D341Med (cell line): ENCODE measurements at regions not wholly inside any gene's neighbourhood (a gene's known extent, or its start where the extent isn't known, plus 50 kb on each side); places are given as distances from the start of the nearest gene placed in this dataset.

ENCODE experiments used
- DNase-seq: peaks from one replicate; pipeline ENCODE4 v3.0.0; 2012; ENCODE audit warnings: low spot score

- no peak for DNase-seq
These were observed 304.1 kb downstream of the MCTP2 start for GRCh38 chr15:94535298-94536048.

- DNase-seq, result no peak
These were observed 305.2 kb downstream of the MCTP2 start for GRCh38 chr15:94536549-94536948.

GRCh38 chr15:94538280-94538679, 306.9 kb downstream of the MCTP2 start:
- no peak for DNase-seq

DNA sequence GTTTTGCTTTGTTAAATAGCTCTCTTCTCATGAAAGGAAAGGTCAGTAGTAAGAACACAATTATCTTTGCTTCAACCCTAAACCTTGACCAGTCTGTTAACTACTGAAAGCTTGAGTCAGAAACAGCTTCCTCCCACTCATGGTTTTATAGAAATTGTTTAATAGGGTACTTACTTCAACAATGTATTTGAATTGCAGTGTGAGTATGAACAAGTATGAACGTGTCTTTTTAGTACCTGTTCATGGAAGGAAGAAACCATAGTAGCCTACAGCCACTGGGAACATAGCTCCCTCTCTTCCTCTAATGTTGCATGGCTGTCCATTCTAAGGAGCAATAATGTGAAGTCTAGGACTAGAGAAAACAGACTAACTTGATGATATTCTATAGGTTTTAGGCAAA, 311.0 kb downstream of the MCTP2 start:
- DNase-seq, result no peak

GRCh38 chr15:94546808-94547207, 315.4 kb downstream of the MCTP2 start:
- no peak for DNase-seq

DNA sequence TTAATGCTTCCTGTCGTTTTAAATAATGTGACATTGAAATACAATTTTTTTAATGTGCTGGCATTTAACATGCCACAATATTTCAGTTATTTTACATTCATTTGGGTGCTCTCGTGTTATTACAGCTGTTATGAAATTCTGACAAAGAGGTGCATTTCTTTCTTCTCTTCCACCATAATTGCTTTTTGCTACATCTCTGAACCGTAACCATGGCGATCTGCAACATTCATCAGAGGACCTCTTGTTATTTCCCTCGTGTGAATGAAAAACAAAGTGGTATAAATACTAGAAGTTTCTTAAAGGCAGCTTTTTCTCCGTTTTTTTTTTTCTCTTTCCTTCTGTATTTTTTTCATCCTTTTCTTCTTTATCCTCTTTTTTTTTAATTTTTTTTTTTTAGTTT, 316.4 kb downstream of the MCTP2 start:
- no peak for DNase-seq

DNA sequence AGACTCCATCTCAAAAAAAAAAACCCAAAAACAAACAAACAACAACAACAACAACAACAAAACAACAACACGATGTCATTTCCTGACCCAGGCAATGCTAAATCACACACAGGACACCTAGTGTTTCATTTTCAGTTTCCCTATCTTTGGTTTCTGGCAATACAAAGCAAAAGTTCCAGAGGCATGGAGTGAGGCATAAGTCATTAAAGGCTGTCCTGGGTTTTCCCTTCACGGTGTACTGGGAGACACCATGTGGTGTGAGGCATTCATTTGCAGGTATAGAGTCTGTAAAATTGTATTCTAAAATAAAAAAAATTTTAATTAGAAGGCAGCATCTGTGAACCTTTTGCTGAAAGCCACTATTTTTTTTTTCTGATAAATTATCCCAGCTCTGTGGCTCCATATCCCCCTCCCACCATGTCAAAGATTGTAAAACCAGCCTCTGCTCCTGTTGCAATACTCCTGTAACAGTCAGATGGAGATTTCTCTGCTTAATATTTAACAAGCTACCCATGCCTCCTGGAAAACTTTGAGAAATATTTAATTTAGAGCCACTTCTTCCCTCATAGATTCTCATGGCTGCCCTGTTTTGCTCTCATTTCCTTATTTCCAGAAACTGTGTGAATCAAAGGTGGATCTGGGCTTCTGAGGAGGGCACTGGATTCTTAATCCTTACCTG, 324.6 kb downstream of the MCTP2 start:
- no peak for DNase-seq

GRCh38 chr15:94561036-94561689, 329.8 kb downstream of the MCTP2 start:
- DNase-seq, result no peak

DNA sequence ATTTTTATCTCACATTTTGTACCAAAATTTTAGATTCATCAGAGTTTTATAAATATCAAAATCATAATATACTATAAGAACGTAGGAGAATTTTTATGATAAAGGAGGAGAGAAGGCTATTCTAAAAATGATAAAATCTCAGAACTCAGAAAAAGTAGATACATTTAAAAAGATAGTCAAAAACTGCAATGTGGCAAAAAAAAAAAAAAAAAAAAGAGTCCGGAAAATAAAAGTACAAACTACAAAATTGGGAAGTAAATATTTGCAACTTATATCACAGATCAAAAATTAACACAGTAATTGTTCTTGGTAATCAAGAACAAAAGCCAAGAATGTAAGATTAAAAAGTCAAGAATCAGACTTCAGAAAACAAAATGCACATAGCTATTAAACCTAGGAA, 332.1 kb downstream of the MCTP2 start:
- no peak for DNase-seq

DNA sequence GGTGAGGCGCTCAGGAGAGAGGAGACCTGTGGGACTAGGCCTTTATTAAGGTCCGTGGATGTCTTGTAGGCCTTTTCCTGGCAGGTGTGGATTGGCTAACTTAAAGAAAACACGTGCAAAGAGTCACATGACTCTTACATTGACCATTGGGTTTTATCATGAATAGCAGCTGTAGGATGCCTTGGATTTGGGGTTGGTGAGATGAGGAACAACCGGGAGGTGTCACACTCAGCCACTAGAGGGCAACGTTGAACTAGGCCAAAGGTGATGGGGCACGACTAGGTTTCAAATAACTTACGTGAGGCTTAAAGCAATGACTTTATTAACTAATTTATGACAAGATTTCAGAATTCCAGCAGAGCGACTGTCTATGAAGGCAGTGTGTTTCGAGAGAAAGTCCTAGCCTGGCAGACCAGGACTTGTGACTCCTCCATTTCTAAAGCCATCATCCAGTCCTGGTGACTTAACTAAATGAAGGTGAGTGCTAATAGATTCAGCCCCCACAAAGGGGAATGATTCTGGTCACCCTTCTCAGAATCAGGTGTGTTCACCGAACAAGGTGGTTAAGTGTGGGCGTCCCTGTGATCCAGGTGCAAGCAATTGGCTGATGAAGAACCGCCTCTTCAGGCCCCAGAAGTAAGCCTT, 345.6 kb downstream of the MCTP2 start:
- DNase-seq, result no peak

- no peak for DNase-seq
These were observed 347.9 kb downstream of the MCTP2 start for GRCh38 chr15:94579286-94579685.

- DNase-seq, result no peak
These were observed 349.0 kb downstream of the MCTP2 start for GRCh38 chr15:94580211-94580885.

GRCh38 chr15:94582368-94582767, 351.0 kb downstream of the MCTP2 start:
- DNase-seq, result no peak

DNA sequence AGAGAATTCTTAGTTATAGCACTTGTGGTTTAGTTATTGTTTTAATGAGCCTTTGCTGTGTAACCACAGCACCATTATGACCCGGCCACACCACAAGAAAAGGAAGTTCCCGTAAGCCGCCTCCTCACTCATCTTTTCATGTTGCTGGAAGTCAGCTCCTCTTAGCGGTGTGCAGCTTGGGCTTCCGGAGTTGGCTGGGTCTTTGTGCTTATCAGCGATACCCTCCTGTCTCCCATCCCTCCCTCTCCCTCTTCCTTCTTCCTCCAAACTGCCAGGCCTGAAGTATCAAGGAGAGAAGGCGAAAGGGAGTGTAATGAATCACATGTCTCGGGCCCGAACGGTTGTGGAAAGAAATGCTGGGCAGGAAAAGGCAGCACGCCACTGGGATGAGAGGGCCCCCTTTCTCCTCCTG, 353.5 kb downstream of the MCTP2 start:
- no peak for DNase-seq

DNA sequence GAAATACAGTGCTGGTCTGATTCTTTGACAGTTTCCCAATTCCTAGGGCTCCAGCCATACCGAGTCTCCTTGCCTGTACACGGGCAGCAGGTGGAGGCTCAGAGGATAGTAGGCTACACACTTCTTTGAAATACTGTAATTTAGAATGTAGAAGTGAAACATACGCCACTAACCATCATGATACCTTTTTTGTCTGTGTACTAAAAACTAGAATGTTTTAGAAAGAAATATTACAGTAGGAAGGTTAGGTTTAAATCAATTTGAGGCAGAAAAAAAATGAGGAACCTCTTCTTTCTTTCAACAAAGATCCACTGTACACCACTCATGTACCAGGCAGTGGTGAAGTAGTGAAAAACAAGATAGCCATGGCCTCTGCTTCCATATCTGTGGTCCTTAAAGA, 354.7 kb downstream of the MCTP2 start:
- DNase-seq, result no peak

DNA sequence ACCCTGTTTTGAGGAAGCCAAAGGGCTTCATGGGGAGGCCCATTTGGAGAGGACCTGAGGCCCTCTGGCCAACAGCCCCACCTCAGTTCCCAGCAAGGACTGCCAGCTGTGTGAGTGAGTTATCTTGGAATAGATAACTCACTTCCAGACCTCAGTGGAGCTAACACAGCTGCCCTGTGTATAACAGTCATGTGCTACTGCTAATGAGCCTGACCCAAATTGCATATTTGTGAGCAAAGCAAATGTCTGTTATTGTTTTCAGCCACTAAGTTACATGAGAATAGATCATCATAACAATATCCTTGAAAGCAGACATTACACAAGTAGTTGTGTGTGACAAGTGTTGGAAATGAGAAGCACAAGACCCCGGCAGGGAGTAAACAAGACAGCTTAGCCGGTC, 355.8 kb downstream of the MCTP2 start:
- DNase-seq, result no peak

DNA sequence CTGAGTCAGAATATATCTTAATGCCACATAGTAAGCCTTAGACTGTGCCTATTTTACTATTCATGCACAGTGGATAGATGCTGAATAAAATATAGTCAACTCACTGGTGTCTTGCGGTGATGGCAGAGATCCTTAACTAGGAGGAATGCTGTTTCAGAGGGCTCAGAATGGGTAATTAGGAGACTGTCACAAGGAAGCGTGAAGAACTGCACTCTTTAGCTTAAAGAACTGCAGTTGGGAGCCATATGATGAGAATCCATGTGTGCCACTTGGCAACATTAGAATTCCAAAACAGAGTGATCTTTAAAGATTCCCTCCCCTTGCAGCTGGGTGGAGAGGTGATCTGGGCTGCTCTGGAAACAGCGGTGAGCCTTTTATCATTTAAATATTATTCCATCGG, 357.6 kb downstream of the MCTP2 start:
- no peak for DNase-seq

GRCh38 chr15:94592495-94592894, 361.1 kb downstream of the MCTP2 start:
- no peak for DNase-seq

DNA sequence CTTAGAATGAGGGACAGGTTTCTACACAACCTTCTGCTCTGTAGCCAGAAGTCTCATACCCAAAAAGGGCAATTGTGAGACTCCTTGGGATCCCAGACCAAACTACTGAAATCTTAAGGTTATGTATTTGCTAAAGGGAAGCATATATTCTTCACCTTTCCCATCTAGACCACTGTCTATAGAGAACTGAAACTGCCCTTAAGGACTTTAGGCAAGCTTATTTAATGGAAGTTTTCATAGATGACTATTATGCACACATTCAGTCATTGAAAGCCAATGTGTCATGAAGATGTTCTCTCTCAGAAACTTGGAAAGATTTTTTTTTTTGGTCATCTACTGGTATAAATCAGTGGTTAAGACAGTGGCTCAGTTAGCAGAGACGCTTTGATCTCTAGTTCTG, 365.3 kb downstream of the MCTP2 start:
- no peak for DNase-seq

DNA sequence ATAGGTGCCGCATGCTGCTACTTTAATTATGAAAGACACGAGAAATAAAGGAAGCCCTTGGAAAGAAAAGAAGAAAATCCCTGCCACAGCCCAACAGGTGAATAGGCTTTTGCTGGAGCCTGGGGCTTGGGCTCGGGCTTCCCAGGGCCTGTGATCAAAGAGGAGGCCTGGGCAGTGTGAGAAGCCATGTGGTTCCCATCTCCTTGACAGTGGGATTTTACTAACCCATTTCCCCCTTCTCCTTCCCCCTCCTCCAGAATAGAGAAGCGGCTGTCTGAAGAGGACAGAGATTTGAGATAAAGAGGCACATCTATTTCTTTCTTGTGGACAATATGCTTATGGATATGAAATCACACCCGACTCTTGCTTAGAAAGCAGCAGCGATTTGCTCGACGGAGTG, 369.1 kb downstream of the MCTP2 start:
- DNase-seq, result no peak

- no peak for DNase-seq
These were observed 371.6 kb downstream of the MCTP2 start for GRCh38 chr15:94602754-94603470.

DNA sequence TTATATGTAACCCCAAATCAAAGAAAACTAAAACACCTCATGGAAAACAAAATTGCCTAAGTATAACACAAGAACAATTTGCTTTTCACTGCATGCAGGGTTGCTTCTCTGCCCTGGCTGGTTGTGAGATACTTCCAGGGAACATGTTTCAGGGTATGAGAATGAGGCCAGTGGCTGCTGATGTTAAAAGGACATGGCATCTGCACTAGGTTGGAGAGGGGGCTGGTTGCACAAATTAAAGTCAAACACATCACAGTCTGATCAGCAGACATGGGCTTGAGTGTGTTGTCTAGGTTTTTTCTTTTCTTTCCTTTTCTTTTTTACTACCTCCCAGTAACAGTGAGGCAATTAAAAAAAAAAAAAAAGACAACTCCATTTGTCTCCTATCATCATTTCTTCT, 374.9 kb downstream of the MCTP2 start:
- DNase-seq, result no peak
